ENCODE measurements at regions not wholly inside any gene's neighbourhood (a gene's known extent, or its start where the extent isn't known, plus 50 kb on each side); places are given as distances from the start of the nearest gene placed in this dataset.
A peak's percentile ranks its signal among the peaks of the same experiment; 100 is the strongest.

GRCh38 chr4:169330811-169331210 is 60.1 kb upstream of the SH3RF1 start:
- intact Hi-C loops (cut with micrococcal nuclease), result no loop called here
- H2AFZ ChIP-seq (ENCODE audit: insufficient read depth, low read depth, low read length, poor library complexity, severe bottlenecking), result no peak overlapping the region
- H3K27me3 ChIP-seq (ENCODE audit: control insufficient read depth in 2 of 2, insufficient read depth in 2 of 2, low read length in 2 of 2), result no peaks in the 10 kb centered on the region
- peaks cover 0 to 8% (median 0%) of the 10 kb centered on the region in 7 donors for H3K9me3 Mint-ChIP-seq
- peak overlapping the region in 1 of 7 donors; percentile 0 for H3K27ac Mint-ChIP-seq
- H3K4me3 ChIP-seq (replicated peaks in 1 of 3; ENCODE audit: low read depth in 2 of 3, low read length in 3 of 3), result no peak overlapping the region
- no peak for TF ChIP-seq CTCF (IDR thresholded peaks at IDR 0.05)
- H4K20me1 ChIP-seq (ENCODE audit: insufficient read depth, low read length), result no peaks in the 10 kb centered on the region
- H3K27ac ChIP-seq (ENCODE audit: low read depth in 1 of 2, low read length in 2 of 2), result no peak overlapping the region
- DNase-seq, result no peak
- H3K36me3 Mint-ChIP-seq, result no peaks in the 10 kb centered on the region
- H3K27me3 Mint-ChIP-seq (ENCODE audit: low read depth in 3 of 3), result peaks cover 0 to 4% (median 2%) of the 10 kb centered on the region in 3 donors
- H3K4me2 ChIP-seq (replicated peaks; ENCODE audit: extremely low read depth, low read length, poor library complexity, severe bottlenecking), result no peak overlapping the region
- no peak overlapping the region for H3K9ac ChIP-seq (ENCODE audit: insufficient read depth, low read length, poor library complexity, severe bottlenecking)
- no peaks in the 10 kb centered on the region for H3K36me3 ChIP-seq (replicated peaks in 1 of 2; ENCODE audit: control insufficient read depth in 1 of 2, insufficient read depth in 2 of 2, low read length in 2 of 2)
- no peaks in the 10 kb centered on the region for H3K79me2 ChIP-seq (ENCODE audit: insufficient read depth, low read length)
- H3K4me1 Mint-ChIP-seq, result no peaks in the 10 kb centered on the region
- no peak overlapping the region for H3K4me3 Mint-ChIP-seq
- H3K4me1 ChIP-seq (ENCODE audit: control insufficient read depth in 1 of 2, insufficient read depth in 2 of 2, low read length in 2 of 2), result no peaks in the 10 kb centered on the region
- WGBS (ENCODE audit: insufficient coverage), result 92% methylated on average over 9 of the region's 13 CpGs
- no peaks in the 10 kb centered on the region for H3K9me3 ChIP-seq (replicated peaks in 1 of 2; ENCODE audit: control insufficient read depth in 1 of 2, insufficient read depth in 1 of 2, low read length in 2 of 2)

GRCh38 chr4:169330095-169330494 is 59.3 kb upstream of the SH3RF1 start:
- peaks cover 0 to 4% (median 2%) of the 10 kb centered on the region in 3 donors for H3K27me3 Mint-ChIP-seq (ENCODE audit: low read depth in 3 of 3)
- peaks cover 0 to 12% (median 4%) of the 10 kb centered on the region in 7 donors for H3K9me3 Mint-ChIP-seq
- no peaks in the 10 kb centered on the region for H3K36me3 ChIP-seq (replicated peaks in 1 of 2; ENCODE audit: control insufficient read depth in 1 of 2, insufficient read depth in 2 of 2, low read length in 2 of 2)
- H3K79me2 ChIP-seq (ENCODE audit: insufficient read depth, low read length), result no peaks in the 10 kb centered on the region
- no peak overlapping the region for H3K4me2 ChIP-seq (replicated peaks; ENCODE audit: extremely low read depth, low read length, poor library complexity, severe bottlenecking)
- H4K20me1 ChIP-seq (ENCODE audit: insufficient read depth, low read length), result no peaks in the 10 kb centered on the region
- no peak overlapping the region for H2AFZ ChIP-seq (ENCODE audit: insufficient read depth, low read depth, low read length, poor library complexity, severe bottlenecking)
- H3K9me3 ChIP-seq (replicated peaks in 1 of 2; ENCODE audit: control insufficient read depth in 1 of 2, insufficient read depth in 1 of 2, low read length in 2 of 2), result no peaks in the 10 kb centered on the region
- peak overlapping the region in 1 of 7 donors; percentile 37 for H3K27ac Mint-ChIP-seq
- intact Hi-C loops (cut with micrococcal nuclease), result no loop called here
- no peaks in the 10 kb centered on the region for H3K4me1 Mint-ChIP-seq
- WGBS (ENCODE audit: insufficient coverage), result 94% methylated on average over 5 of the region's 6 CpGs
- TF ChIP-seq CTCF (IDR thresholded peaks at IDR 0.05), result no peak
- no peak for DNase-seq
- H3K4me3 ChIP-seq (replicated peaks in 1 of 3; ENCODE audit: low read depth in 2 of 3, low read length in 3 of 3), result no peak overlapping the region
- H3K27ac ChIP-seq (ENCODE audit: low read depth in 1 of 2, low read length in 2 of 2), result no peak overlapping the region
- no peaks in the 10 kb centered on the region for H3K36me3 Mint-ChIP-seq
- no peak overlapping the region for H3K4me3 Mint-ChIP-seq
- no peaks in the 10 kb centered on the region for H3K4me1 ChIP-seq (ENCODE audit: control insufficient read depth in 1 of 2, insufficient read depth in 2 of 2, low read length in 2 of 2)
- H3K9ac ChIP-seq (ENCODE audit: insufficient read depth, low read length, poor library complexity, severe bottlenecking), result no peak overlapping the region
- no peaks in the 10 kb centered on the region for H3K27me3 ChIP-seq (ENCODE audit: control insufficient read depth in 2 of 2, insufficient read depth in 2 of 2, low read length in 2 of 2)
